ENCODE measurements at regions not wholly inside any gene's neighbourhood (a gene's known extent, or its start where the extent isn't known, plus 50 kb on each side); places are given as distances from the start of the nearest gene placed in this dataset.

DNA sequence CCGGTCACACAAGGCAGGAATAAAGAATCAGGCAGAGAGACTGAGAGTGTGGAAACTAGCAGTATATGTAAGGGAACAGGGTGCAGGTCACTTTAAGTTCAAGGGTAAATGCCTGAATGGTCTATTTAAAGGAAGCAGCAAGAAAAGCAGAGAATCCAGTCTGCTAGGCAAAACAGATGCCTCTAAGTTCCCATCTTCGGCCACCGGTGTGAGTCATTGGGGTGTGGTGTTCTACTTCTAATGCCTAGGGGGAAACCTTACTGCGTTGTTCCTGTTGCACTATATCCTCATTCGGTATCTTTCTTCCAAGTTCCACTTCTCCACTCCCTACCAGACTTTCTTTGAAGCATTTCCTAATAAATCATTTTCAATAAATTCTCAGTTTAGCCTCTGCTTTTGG lies 259.9 kb downstream of the HHIPL2 start:
- Histone ChIP-seq H3K27me3 (no peaks in the 10 kb centered on the region), H3K27ac (no peak overlapping the region), H3K9me3 (no peaks in the 10 kb centered on the region), H3K4me3 (no peak overlapping the region), H3K36me3 (no peaks in the 10 kb centered on the region), H3K4me1 (no peaks in the 10 kb centered on the region)
- intact Hi-C loops (cut with DNase I; ENCODE audit: low total_unique reads): no loop called here
- DNase-seq: no peak
- TF ChIP-seq POLR2A (IDR thresholded peaks at IDR 0.05) (no peak), CTCF (IDR thresholded peaks at IDR 0.05) (no peak)

GRCh38 chr1:222286011-222286410 lies 261.9 kb downstream of the HHIPL2 start:
- H3K27me3 ChIP-seq: no peaks in the 10 kb centered on the region
- H3K36me3 ChIP-seq: no peaks in the 10 kb centered on the region
- intact Hi-C loops (cut with DNase I; ENCODE audit: low total_unique reads): no loop called here
- no peaks in the 10 kb centered on the region for H3K9me3 ChIP-seq
- H3K4me3 ChIP-seq: no peak overlapping the region
- DNase-seq: no peak
- no peak for TF ChIP-seq CTCF (IDR thresholded peaks at IDR 0.05)
- no peak for TF ChIP-seq POLR2A (IDR thresholded peaks at IDR 0.05)
- no peaks in the 10 kb centered on the region for H3K4me1 ChIP-seq
- H3K27ac ChIP-seq: no peak overlapping the region

DNA sequence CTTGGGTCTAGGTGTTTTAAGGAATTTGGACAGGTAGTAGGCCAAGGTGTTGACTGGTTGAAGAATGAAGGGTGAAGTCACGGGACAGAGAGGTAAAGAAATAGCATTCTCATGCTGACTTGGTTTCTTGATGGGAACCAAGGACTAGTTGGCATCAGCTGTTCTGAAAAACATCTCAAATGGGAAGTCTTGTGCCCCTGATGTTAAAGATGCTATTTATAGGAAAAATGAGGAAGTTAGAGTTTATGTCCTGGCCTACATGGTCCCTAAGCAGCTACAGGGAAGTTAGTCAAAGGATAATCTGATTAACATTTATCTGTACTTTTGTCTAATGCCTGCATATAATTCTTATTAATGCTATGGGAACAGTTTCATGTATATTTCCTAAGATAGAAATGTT lies 262.4 kb downstream of the HHIPL2 start:
- Histone ChIP-seq H3K36me3 (no peaks in the 10 kb centered on the region), H3K4me1 (no peaks in the 10 kb centered on the region), H3K4me3 (no peak overlapping the region), H3K9me3 (no peaks in the 10 kb centered on the region), H3K27ac (no peak overlapping the region), H3K27me3 (no peaks in the 10 kb centered on the region)
- DNase-seq: no peak
- intact Hi-C loops (cut with DNase I; ENCODE audit: low total_unique reads): no loop called here
- TF ChIP-seq CTCF (IDR thresholded peaks at IDR 0.05) (no peak), POLR2A (IDR thresholded peaks at IDR 0.05) (no peak)

GRCh38 chr1:222284466-222284865 lies 263.4 kb downstream of the HHIPL2 start:
- no peaks in the 10 kb centered on the region for H3K9me3 ChIP-seq
- H3K4me1 ChIP-seq: no peaks in the 10 kb centered on the region
- no peak overlapping the region for H3K4me3 ChIP-seq
- H3K27ac ChIP-seq: no peak overlapping the region
- DNase-seq: no peak
- no peaks in the 10 kb centered on the region for H3K27me3 ChIP-seq
- H3K36me3 ChIP-seq: no peaks in the 10 kb centered on the region
- intact Hi-C loops (cut with DNase I; ENCODE audit: low total_unique reads): no loop called here
- TF ChIP-seq CTCF (IDR thresholded peaks at IDR 0.05): no peak
- TF ChIP-seq POLR2A (IDR thresholded peaks at IDR 0.05): no peak

DNA sequence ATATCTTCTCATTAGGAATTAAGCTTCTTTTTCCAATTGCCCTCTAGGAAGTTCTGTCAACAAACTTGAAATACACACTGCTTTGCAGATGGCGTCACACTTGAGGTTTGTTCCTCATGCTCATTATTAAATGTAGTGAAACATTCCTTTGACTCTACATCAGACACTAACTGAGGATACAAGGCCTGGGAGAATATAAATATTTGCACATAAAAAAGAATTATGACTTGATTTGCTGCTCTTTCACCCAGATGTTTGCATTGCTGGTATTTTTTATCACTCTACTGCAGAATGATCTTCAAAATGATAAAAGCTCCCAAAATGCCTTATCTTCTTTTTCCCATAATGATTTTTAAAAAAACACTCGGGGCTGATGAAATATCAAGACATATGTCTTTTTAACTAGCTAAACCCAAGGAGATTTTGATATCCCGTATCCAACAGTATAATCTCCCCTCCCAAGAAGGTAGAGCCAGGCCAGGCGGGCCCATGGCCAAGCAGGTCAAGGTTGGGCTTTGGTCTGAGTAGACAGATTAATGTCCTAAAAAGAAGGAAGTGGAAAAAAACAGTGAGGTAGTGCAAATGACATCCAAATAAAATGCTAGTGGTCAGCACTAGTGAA lies 264.6 kb downstream of the HHIPL2 start:
- Histone ChIP-seq H3K4me1 (no peaks in the 10 kb centered on the region), H3K27me3 (no peaks in the 10 kb centered on the region), H3K27ac (no peak overlapping the region), H3K4me3 (no peak overlapping the region), H3K36me3 (no peaks in the 10 kb centered on the region), H3K9me3 (no peaks in the 10 kb centered on the region)
- no peak for DNase-seq
- intact Hi-C loops (cut with DNase I; ENCODE audit: low total_unique reads): no loop called here
- no peak for TF ChIP-seq CTCF (IDR thresholded peaks at IDR 0.05)
- TF ChIP-seq POLR2A (IDR thresholded peaks at IDR 0.05): no peak

Data from uterus (tissue), 3 donors.